ENCODE measurements at regions not wholly inside any gene's neighbourhood (a gene's known extent, or its start where the extent isn't known, plus 50 kb on each side); places are given as distances from the start of the nearest gene placed in this dataset.

DNA sequence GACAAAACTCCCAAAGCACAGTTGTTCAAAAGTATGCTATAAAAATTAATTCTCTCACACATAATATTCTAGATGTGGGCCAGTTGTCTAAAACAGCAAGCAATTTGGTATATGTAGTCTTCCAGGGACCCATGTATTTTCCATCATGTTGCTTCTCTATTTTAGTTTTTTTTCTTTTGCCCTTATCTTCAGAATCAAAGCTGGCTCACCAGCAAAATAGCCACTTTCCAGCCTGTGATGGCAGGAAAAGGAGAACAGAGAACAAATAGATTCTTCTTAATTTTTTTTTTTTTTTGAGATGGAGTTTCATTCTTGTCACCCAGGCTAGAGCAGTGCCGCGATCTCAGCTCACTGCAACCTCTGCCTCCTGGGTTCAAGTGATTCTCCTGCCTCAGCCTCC is 680.8 kb upstream of the TENM3 start:
- no peak for DNase-seq (ENCODE audit: low read depth)

DNA sequence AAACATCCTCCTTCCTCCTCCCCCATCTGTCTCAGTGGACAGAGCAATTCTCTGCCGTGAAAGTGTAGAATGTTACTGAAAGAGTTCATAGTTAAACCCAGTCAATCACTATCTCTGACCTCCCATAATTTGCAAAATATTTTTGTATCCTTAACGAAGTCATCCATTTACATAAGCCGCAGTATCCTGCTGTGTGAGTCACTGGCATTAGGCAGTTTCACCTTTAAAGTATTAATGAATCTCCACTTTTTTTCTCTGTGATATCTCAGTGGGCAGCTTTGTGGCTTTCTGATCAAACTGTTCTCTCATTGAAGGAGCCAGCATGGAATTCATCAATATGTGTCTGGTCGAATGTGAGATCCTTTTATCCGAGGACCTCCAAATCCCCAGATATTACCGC is 678.6 kb upstream of the TENM3 start:
- peak; percentile 19 for DNase-seq (ENCODE audit: low read depth)

DNA sequence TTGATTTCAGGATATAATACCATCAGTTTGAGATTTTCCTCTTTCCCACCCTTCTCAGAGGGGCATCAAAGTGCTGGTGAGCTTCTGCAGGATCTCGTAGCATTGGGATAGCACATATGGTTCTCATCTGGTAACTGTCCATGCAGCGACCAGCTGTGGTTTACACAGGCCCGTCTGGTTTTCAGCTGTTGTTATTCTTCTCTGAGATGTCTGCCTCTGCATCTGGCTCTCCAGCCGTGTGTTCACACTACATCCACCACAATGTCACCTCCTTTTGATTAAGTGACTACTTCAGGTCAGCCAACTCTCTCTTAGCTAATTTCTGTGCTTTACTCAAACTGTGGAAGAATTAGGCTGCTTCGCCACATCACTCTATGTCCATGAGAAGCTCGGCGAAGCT is 676.7 kb upstream of the TENM3 start:
- no peak for DNase-seq (ENCODE audit: low read depth)

DNA sequence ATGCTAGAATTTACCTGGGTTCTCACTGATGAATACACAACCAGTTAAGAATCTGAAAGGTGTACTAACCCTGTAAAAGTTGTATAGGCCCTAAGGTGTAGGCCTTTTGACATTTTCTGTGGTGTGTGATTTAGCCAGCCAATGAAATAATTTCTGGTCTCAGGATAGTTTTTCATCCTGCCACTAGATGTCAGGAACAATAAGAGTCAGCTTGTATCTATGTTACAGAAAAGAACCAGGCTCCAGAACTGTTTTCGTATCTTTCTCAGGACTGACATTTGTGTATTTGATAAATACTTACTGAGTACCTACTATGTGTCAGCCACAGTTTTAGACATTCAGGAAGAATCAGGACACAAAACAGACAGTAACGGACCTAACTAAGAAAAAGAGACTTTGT is 673.6 kb upstream of the TENM3 start:
- DNase-seq (ENCODE audit: low read depth) = peak; percentile 43

DNA sequence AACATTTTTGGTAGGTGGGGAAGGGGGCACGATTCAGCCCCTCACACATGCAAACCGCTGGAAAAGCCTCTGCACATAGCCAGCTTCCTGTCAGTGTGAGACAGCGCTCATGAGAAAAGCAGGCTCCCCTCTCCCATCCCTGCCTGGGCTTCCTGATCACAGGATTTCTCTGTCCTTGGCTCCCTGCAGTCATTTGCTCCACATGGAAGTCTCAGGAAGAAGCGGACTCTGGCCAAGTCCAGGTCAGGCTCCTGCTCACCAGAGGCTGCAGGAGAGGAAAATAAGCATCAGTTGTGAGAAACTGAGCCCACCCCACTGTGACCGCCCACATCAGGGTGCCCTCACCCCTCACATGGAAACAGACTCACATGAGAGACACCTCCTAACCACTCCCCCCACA is 664.3 kb upstream of the TENM3 start:
- no peak for DNase-seq (ENCODE audit: low read depth)

DNA sequence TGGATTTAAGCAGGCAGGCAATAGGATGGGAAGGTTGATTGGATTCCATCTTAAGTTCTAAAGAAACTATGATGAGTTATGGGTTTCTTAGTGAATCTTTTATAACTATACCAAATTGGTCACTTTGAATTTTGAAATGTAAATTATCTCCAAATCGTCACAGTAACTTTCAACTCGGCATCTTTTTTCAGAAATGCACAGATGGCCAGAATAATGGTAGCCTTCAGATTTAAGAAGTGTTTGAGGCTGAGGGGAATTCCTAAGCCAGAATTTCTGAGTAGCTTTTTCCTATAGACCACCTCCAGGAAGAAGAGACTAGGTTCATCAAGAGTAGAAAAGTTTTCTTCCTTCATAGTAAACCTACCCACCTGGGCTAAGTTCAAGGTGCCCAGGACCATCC is 663.7 kb upstream of the TENM3 start:
- no peak for DNase-seq (ENCODE audit: low read depth)

DNA sequence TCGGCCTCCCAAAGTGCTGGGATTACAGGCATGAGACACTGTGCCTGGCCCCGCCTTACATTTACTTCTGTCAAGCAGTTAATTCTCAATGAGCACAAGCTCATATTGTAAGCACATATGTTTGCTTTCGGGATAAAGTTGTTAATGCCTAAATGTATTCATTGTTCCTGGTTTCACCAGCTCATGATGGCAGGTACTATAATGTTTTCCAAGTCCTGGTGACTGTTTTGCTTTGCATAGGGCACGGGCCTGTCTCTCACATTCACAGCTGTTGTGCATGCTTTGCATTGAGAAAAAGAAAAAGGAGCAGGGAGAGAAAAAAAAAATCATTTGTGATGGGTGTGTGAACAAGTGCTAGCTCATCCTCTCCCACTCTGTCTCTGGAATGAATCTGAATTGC is 661.2 kb upstream of the TENM3 start:
- DNase-seq (ENCODE audit: low read depth) = no peak

DNA sequence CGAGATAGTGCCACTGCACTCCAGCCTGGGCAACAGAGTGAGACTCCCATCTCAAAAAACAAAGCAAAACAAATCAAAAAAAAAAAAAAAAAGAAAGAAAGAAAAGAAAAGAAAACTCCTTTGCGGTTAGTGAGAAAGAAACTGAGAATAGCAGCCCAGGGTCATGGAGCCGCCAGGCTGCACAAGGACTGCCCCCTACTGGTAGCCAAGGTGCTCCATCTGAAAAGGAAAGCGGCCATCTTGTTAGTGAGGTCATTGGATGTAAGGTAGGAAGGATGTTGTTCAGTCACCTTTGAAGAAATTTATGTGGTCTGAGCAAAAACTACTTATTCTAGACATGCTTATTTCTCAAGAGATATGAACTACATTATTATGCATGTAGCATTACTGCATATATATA is 660.6 kb upstream of the TENM3 start:
- no peak for DNase-seq (ENCODE audit: low read depth)

DNA sequence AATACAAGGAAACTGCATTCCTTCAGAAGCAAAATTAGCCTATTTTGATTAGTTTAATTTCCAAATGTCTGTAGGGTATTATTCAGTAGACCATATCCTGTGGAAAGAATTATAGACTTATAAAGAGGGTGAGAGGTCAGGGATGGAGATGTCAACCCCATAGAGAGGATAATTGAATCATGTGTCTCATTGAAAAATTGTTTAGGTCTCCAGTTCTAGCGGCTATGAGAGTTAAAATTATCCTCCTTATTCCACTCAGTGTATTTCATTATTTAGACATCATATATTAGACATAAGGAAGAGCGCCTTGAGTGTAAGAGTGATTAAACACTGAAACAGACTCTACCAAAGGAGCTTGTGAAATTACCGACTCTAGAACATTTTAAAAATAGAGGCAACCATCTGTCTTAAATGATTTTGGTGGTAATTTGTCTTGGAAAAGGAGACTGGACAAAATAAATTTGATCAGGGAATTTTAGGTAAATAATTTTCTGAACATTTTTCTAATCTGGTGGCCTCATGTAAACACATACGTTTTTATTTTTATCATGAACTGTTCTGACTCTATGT is 654.4 kb upstream of the TENM3 start:
- DNase-seq (ENCODE audit: low read depth) = no peak

DNA sequence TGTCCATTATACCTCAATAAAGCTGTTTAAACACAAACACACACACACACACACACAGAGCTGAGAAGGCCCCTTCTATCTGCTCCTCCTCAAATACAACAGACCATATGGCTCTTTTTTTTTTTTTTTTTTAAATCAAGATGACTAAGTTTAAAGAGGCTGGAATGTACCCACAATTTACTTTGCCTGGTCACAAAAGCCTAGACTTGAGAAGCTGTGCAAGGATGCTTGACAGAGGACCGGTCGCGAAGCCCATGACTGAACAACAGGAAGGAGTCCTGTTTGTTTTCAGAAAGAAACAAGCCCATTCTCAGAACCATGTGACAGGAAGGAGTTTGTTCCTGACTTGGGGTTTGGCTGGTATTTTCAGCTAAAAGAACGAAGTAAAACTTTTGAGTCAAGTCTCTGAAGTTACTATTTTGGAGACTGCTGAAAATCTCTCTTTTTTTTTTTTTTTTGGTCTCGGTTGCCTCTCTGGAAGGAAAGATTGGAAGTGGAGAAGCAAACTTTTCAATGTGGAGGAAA is 650.9 kb upstream of the TENM3 start:
- peak; percentile 10 for DNase-seq (ENCODE audit: low read depth)

DNA sequence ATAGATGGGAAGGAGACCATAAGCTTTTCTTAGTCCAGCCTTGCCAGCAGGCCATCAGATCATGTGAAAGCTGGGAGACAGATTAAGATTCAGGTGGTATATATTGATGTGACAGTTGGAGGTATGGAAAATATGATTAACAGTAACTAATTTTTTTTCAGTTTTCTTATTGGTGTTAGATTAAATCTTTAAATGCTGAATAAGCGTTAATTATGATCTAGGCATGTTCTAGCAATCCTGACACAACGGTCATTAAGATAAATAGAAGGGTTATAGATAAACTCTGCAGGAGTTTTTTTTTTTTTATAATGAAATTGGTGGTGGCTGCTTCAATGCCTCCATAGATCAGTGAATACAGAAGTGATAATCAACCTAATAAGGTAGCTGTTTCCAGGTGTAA is 649.5 kb upstream of the TENM3 start:
- DNase-seq (ENCODE audit: low read depth) = no peak

DNA sequence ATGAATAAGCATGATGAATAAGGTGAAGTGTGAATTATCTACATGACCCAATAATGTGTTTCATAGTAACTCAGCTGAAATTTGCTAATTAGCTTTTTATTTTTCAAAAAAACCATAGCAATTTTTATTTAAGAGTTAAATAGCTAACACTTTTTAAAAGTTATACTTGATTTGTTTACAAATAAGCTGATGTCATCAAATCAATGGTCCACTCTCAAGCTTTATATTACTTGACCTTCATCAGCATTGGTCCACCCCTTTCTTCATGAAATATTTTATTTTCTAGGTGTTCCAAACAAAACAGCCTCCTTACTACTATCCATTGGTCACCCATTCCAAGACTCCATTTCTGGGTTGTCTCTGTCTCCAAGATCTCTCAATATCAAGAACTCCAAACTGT is 649.0 kb upstream of the TENM3 start:
- no peak for DNase-seq (ENCODE audit: low read depth)

DNA sequence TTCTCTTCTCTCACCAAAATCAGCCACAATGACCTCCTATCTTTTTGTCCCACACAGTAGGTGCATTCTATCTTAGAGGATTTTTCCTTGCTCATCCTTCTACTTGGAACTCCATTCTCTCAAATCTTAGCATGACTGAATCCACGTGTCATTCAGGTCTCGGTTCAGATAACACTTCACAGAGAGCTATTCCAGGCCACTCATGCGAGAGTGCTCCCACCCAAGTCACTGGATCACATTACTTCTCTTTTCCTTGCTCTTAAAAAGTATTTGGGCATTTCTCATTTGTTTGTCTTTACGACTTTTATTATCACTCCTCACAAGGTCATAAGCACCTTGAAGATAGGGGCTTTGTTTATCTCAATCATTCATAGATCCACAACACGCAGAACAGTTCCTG is 647.5 kb upstream of the TENM3 start:
- DNase-seq (ENCODE audit: low read depth) = no peak

DNA sequence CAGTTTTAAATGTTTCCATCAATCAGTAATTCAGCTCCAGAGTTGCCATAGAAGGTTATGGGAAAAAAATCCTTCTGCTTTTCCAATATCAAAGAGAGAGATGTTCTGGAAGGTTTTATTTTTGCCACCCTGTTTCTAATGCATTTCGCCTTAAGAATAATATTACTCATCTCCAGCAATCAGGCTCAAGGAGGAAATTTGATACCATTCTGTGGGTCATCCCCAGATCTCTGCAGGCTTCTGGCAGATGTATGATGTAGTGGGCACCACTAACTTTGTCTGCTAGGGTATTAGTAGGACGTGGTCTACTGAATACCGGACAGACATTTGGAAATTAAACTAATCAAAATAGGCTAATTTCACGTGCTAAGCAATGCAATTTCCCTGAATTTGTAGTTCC is 645.4 kb upstream of the TENM3 start:
- peak; percentile 36 for DNase-seq (ENCODE audit: low read depth)

DNA sequence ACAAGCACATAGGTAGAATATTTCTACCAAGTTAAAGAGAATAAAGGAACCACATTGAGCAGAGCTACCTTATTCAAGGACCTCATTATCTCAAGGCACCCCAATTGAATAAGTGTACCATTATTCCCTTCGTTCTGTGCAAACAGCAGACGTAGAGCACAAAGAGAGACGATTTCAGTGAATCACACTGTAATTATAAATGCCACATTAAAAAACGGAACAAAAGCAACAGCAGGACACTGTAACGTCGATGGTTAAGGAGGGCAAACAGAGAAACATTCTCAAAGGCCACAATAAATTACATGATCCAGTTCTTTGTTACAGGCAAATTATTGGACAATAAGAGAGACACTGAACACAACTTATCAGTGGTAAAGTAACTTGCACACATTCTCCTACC is 644.1 kb upstream of the TENM3 start:
- no peak for DNase-seq (ENCODE audit: low read depth)

DNA sequence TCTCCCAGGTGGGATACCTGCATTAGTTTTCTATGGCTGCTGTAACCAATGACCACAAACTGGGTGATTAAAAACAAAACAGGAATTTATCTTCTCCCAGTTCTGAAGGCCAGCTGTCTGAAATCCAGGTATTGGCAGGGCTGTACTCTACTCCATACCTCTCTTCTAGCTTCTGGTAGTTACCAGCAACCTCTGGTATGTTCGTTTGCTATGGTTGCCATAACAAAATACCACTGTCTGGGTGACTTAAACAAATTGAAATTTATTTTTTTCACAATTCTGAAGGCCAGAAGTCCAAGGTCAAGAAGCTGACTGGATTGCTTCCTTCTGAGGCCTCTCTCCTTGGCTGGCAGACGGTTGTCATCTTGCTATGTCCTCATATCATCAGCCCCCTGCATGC is 642.1 kb upstream of the TENM3 start:
- no peak for DNase-seq (ENCODE audit: low read depth)

DNA sequence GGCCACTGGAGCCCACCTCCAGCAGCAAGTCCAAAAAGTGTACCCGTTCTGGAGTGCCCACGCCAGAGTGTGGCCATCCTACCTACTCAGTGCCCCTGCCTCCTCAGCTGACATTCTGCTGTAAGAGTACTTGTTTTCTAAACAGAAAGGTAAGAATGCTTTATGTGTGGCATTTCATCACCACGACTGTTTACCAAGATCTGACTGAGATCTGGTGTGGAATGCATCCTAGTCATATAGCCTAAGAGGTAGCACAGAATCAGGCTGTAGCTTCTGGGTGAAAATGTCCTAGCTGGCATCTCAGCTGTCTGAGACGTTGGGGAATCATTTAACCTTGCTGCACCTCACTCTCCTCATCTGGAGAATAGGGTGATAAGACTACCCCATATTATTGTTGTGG is 638.7 kb upstream of the TENM3 start:
- no peak for DNase-seq (ENCODE audit: low read depth)

DNA sequence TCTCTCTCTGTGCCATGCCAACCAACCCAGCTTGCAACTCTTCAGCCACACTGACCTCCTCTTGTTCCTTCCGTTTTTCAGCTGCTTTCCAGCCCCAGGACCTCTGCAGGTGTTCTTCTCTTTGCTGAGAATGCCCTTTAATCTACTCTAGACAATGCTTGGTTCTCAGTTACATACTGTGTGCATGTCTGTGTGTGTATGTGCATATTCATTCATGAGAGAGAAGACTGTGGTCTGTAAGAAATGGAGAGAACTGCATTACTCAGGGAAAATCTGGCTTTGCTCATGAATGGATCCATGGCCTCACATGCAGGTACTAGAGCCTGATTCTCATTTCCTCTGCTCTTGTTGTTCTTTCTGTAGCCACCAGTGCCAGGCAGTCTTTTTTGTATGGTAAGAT is 636.9 kb upstream of the TENM3 start:
- no peak for DNase-seq (ENCODE audit: low read depth)

DNA sequence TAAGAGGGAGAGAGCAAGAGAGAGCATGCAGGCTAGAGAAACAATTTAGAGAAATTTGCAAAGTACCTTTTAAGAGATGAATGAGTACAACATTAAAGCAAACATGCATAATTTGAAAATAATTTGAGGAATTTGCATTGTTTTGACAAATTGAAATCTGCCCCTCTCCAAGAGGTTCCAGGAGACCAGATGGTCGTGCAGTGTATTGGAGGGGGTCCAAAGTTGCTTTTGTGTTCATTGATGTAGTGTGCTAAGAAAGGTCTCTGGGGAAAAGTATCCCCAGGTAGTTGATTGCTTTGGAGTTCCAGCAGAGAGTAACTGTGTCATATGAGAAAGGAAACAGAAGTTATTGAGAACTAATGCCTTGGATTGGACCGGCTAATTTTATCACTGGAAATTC is 635.0 kb upstream of the TENM3 start:
- no peak for DNase-seq (ENCODE audit: low read depth)

DNA sequence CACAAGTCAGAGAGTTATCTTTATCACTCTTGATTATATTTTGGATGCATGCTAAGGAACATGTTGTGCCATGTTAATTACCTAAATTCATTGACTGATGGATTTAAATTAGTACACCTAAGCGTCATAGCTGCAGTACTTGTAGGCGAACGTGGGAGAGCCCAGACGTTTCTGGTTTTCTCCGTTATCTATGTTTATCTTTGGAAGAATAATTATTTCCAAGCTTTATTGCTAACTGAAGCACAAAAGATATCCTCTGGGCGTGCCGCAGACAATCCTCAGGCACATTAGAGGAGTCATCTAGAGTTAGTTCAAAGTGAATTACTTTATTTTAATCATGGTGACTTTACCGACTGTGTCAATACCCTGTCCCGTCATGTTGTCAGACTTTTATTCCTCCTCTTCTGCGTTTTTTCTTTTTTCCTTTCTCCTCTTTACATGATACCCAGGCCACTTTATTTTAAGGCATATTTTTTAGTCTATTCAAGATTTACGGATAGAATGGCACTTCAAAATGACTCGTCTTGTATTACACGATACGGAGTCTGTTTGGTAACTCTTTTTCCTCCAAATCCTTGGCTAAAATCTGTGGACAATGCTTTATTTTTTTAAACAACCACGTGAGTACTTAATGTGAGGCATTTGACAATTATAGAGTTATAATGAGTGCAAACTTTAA is 632.0 kb upstream of the TENM3 start:
- DNase-seq (ENCODE audit: low read depth) = no peak

DNA sequence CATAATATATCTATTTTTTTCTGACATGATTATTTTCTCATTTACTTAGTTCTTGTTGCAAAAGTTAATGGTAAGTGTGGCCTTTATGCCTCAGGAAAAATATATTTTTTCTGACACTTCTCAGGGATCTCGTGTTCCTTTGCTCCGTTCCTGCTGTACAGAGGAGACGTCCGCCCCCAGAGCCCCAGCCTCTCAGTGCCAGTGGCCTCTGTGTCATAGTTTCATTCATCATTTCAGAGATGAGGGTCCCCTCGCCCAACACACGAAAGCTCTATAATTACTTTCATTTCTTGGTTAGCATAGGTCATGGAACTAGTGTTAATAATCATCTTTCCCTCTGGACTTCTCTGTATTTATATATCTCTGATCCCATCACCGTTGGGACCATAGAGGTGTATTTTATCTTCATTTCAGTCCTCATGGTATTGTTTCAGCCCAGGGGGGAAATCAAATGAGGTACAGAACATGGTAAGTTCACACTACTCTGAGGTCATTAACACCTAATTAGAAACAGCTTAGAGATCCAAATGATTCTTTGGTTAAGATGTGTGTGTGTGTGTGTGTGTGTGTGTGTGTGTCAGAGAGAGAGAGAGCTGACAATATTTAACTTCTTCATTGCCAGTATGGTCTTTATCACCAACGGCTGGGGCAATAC is 631.1 kb upstream of the TENM3 start:
- no peak for DNase-seq (ENCODE audit: low read depth)

DNA sequence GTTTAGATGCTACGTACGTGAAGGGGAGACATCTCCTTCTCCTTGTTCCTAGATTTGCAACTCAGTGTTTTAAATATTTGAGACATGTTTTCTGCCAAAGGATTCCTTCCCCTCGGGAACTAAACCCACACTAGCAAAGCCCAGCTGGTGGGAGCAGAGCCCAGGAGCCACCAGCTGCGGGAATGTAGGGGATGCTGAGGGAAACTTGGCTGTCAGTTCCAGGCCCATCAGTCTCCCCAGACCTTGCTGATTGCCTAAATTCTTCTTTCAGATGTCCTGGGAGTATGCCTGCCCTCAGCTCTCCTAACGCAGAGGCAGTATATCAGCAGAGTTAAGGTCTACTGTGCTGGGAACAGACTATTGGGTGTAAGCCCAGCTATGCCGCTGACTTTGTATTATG is 630.0 kb upstream of the TENM3 start:
- DNase-seq (ENCODE audit: low read depth) = no peak

DNA sequence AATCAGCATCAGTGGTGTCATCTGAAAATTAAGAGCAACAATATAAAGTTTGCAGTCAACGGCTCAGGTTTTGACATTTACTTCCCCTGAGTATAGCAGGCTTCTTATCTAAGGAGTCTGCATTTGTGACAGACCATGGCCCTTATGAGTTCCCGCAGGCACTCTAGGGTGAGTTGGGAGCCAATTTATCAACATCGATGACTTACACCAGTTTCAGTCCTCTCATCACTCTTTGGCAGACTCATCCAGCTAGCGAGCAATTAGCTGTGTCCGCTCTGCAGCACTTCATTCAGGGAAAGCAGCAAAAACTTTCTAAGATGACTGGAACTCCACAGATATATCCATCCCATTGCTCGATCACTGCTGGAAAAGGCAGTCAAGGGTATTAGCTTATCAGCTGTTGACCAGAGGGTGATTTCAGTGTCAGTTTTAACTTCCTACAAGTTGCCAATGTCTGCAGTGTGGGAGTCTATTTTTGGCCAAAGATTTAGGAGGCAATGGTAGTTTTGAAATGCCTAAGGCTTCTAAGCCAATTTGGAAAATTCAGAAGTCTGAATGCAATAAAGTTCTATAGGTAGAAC is 625.1 kb upstream of the TENM3 start:
- DNase-seq (ENCODE audit: low read depth) = no peak

Data from ELR (cell line).